GM10266 (cell line): ENCODE measurements at regions not wholly inside any gene's neighbourhood (a gene's known extent, or its start where the extent isn't known, plus 50 kb on each side); places are given as distances from the start of the nearest gene placed in this dataset.

Experiments used
- DNase-seq: peaks from one replicate; pipeline ENCODE4 v3.0.0; 2012; ENCODE audit errors: extremely low spot score
- CTCF ChIP-seq: IDR thresholded peaks from 2 replicates; pipeline ENCODE4 v1.5.1; 2012; ENCODE audit warnings: mild to moderate bottlenecking, low read depth; ENCODE audit not compliant: control insufficient read depth, insufficient read depth; ENCODE audit errors: missing control alignments

GRCh38 chr5:5964347-5964746, 414.0 kb downstream of the MED10 start:
- TF ChIP-seq CTCF: no peak
- DNase-seq: no peak

DNA sequence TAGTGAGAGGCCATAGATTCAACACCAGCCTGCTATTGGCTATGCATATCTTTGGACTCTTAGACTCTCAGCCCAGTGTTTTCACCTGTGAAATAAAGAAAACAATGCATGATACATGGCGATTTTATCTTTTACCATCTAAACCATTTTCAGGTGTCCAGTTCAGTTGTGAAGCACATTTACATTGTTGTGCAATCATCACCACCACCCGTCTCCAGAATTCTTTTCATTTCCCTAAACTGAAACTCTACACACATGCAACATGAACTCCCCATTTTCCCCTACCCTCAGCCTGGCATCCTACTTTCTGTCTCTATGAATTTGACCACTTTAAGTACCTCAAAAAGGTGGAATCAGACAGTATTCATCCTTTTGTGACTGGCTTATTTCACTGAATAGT, 420.6 kb downstream of the MED10 start:
- no peak for TF ChIP-seq CTCF
- no peak for DNase-seq

DNA sequence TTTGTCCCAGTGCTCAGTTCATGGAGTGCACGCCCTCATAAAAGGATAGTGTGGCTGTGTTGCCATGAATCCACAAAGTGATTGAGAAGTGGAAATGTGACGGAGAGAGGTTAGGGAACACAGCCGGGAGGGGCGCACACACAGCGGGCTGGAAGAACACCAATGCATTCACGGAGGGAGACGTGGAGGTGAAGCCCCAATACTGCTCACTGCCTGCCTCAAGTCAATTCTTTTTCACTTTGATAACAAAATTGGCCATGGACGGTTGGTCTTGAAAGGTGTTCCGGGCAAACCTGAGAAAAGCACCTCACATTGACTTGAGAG, 424.1 kb downstream of the MED10 start:
- no peak for TF ChIP-seq CTCF
- DNase-seq: no peak

DNA sequence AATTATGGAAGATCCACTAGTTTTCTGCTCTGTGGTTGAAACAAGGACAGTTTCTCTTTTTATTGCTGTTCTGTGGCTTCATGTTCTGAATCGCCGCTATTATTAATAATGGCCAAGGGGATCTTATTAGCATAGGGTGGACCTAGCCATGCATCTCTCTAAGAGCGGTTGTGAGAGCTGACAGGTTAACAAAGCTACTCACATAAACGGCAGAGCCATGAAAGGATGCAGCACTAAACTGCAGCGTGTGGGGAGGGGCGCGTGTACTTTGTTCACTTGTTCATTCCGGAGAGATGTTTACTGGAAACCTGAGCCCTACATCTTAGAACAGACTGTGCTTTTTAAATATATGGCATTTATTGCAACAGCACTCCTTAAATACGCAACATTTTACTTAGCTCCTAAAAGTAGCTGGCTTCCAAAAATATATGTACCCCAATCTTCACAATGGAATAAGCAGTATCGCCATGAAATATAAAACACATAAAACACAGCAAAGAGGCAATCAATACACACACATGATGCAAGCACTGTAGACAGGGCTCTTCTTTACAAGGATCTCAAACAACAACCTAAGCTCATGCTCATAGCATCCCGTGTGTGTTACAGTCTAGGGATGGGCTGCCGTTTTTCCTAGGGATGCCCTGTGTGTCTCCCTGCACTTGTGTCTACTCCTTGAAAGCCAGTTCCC, 424.6 kb downstream of the MED10 start:
- no peak for DNase-seq
- TF ChIP-seq CTCF: no peak

- DNase-seq: no peak
- no peak for TF ChIP-seq CTCF
Measured at GRCh38 chr5:5951953-5952352, 426.4 kb downstream of the MED10 start.

DNA sequence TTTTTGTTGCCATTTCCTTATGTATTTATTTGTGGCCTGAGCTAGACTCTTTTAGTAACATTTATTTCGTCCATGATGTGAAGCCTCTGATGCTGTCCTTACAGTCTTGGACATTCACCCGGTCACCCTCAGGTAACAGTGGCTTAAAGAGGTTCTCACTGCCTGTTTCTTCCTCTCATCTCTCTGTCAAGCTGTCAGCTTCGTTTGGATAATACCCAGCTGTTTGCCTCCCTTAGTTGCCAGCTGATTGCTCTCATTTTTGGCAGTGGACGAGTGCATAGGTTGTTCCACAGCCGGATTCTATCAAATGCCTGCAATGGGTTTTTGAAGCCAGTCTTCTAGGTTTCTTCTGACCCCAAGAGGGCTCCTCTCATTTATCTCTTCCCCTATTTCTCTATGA, 427.7 kb downstream of the MED10 start:
- no peak for DNase-seq
- TF ChIP-seq CTCF: no peak

DNA sequence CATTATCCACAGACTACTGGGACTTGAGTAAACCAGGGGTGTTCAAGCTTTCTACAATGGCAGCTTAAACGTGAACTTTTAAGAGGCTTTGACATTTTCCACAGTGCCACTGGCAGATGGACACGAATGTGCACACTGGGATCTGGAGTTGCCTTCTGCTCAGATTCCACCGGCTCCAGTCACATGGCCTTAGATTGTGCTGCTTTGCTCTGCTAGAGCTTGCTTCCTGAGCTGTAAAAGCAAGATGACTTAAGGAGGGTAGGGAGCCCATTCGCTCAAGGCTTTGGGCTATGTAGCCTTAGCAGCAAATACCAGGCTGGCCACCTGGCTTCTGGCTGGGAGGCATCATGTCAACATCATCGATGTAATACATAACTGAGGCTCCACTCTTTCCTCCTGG, 436.9 kb downstream of the MED10 start:
- TF ChIP-seq CTCF: no peak
- DNase-seq: no peak
